ENCODE measurements at regions not wholly inside any gene's neighbourhood (a gene's known extent, or its start where the extent isn't known, plus 50 kb on each side); places are given as distances from the start of the nearest gene placed in this dataset.

DNA sequence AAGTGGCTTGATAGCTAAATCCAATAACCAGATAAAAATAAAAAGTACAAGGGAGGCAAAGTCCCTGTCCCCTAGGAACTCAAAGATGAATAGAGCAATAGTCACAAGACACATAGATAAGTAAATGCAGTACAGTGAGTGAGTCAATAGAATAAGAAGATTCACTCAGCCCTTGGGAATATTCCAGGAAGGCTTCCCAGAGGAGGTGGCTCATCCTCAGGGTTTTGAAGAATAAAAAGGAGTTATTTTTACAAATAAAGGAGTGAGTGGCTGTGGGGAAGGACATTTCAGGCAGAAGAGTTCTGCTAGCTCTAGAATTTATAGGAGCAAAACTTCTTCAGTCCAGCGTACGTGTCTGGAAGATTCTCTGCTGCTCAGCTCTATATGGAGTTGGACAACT lies 177.4 kb upstream of the SDK2 start:
- no peak for TF ChIP-seq CTCF (IDR thresholded peaks at IDR 0.05; ENCODE audit: low read depth, low read length, missing control alignments)
- no peak overlapping the region for H3K4me3 ChIP-seq (replicated peaks; ENCODE audit: low read depth, low read length)
- no peak for DNase-seq (ENCODE audit: extremely low read depth, low read depth)

GRCh38 chr17:73822371-73822770 lies 178.1 kb upstream of the SDK2 start:
- no peak for DNase-seq (ENCODE audit: extremely low read depth, low read depth)
- no peak overlapping the region for H3K4me3 ChIP-seq (replicated peaks; ENCODE audit: low read depth, low read length)
- TF ChIP-seq CTCF (IDR thresholded peaks at IDR 0.05; ENCODE audit: low read depth, low read length, missing control alignments): no peak

GRCh38 chr17:73823684-73824083 lies 179.4 kb upstream of the SDK2 start:
- H3K4me3 ChIP-seq (replicated peaks; ENCODE audit: low read depth, low read length): no peak overlapping the region
- TF ChIP-seq CTCF (IDR thresholded peaks at IDR 0.05; ENCODE audit: low read depth, low read length, missing control alignments): no peak
- peak; percentile 5 for DNase-seq (ENCODE audit: extremely low read depth, low read depth)

- no peak for DNase-seq (ENCODE audit: extremely low read depth, low read depth)
- no peak overlapping the region for H3K4me3 ChIP-seq (replicated peaks; ENCODE audit: low read depth, low read length)
Measured at GRCh38 chr17:73824321-73824720, 180.1 kb upstream of the SDK2 start.

GRCh38 chr17:73826181-73826871 lies 182.1 kb upstream of the SDK2 start:
- no peak for TF ChIP-seq CTCF (IDR thresholded peaks at IDR 0.05; ENCODE audit: low read depth, low read length, missing control alignments)
- DNase-seq (ENCODE audit: extremely low read depth, low read depth): no peak

More at GRCh38 chr17:73824321-73824720, 180.1 kb upstream of the SDK2 start:
- TF ChIP-seq CTCF (IDR thresholded peaks at IDR 0.05; ENCODE audit: low read depth, low read length, missing control alignments): no peak

GRCh38 chr17:73826872-73827228 lies 182.6 kb upstream of the SDK2 start:
- no peak for TF ChIP-seq CTCF (IDR thresholded peaks at IDR 0.05; ENCODE audit: low read depth, low read length, missing control alignments)
- DNase-seq (ENCODE audit: extremely low read depth, low read depth): no peak
- no peak overlapping the region for H3K4me3 ChIP-seq (replicated peaks; ENCODE audit: low read depth, low read length)

More at GRCh38 chr17:73826181-73826871, 182.1 kb upstream of the SDK2 start:
- no peak overlapping the region for H3K4me3 ChIP-seq (replicated peaks; ENCODE audit: low read depth, low read length)
